Activated CD8-positive, alpha-beta memory T cell treated with anti-CD3 and anti-CD28 coated beads for 1 hour (primary cell): ENCODE measurements at regions not wholly inside any gene's neighbourhood (a gene's known extent, or its start where the extent isn't known, plus 50 kb on each side); places are given as distances from the start of the nearest gene placed in this dataset.

ENCODE experiments used
- DNase-seq, 2 donors: peaks; one replicate each; pipeline ENCODE4 v3.0.0-alpha.2; 2020; ENCODE audit warnings: low read depth in 1 of 2; ENCODE audit errors: extremely low read depth in 1 of 2

DNA sequence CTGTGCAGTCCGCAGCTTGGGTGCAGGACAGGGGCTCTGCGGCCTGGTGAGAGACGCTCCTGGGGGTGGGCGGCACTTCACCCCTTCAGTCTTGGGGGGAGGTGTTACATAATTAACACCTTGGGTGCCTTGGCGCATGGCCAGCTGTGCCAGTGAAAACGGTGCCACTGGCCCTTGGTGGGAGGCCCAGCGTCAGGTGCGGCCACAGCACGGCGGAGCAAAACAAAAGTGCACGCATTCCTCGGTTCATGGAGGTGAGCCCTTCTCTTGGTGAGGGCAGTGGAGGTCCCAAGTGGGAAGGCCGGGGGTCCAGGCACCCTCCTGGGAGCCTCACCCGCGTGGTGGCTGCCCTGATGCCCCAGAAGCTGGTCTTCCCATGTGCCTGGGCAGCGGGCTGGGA, 89.8 kb downstream of the ENGASE start:
- DNase-seq = no peak

DNA sequence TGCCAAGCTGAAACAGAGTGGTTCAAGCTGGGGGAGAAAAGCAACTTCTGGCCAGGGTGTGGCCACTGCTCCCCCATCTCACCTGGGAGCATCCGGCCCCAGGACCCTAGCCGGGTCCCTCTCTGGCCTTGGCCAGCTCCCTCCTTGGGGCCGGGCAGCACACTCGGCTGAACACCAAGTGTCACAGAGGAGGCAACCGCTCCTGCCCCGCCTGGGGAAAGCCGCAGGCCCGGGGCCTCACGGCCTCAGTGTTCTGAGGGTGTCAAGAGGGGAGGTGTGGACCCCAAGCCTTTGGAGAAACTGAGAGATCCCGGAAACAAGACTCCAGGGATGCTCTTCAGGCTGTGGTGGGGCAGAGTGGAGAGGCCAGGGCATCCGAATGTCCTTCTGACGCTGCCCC, 88.4 kb downstream of the ENGASE start:
- DNase-seq = no peak

- no peak for DNase-seq
Measured at GRCh38 chr17:79162012-79162963, 87.7 kb downstream of the ENGASE start.

DNA sequence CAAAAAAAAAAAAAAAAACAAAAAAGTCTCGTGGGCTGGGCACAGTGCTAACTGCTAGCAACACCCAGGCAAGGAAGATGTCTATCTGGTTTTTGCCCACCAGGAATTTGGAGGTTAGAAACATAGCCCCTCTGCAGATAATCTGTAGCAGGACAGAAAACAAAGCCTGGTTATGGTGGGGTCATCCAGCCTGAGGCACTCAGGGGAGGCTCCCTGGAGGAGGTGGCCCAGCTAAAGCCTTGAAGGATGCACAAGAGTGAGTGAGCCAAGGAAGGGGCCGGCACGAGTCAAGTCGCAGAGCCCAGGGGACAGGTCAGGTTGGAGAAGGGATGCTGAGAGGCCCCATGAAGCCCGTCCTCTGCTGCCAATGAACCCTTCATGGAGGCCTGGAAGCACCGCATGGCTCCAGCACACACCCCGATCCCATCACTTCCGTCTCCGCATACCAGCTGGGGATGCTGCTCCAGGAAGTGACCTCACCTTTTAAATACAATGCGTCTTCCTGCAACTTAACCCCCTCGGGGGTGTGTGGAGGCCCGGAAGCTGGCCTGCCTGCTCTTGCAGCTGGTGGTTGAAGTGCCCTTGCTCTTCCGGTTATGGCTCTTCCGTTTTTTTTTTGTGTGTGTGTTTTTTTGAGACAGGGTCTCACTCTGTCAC, 86.5 kb downstream of the ENGASE start:
- DNase-seq = no peak

GRCh38 chr17:79159926-79160325, 85.3 kb downstream of the ENGASE start:
- no peak for DNase-seq

- DNase-seq = no peak
Measured at GRCh38 chr17:79159471-79159870, 84.8 kb downstream of the ENGASE start.

GRCh38 chr17:79156463-79157095, 82.0 kb downstream of the ENGASE start:
- no peak for DNase-seq

GRCh38 chr17:79155701-79156100, 81.1 kb downstream of the ENGASE start:
- DNase-seq = no peak

DNA sequence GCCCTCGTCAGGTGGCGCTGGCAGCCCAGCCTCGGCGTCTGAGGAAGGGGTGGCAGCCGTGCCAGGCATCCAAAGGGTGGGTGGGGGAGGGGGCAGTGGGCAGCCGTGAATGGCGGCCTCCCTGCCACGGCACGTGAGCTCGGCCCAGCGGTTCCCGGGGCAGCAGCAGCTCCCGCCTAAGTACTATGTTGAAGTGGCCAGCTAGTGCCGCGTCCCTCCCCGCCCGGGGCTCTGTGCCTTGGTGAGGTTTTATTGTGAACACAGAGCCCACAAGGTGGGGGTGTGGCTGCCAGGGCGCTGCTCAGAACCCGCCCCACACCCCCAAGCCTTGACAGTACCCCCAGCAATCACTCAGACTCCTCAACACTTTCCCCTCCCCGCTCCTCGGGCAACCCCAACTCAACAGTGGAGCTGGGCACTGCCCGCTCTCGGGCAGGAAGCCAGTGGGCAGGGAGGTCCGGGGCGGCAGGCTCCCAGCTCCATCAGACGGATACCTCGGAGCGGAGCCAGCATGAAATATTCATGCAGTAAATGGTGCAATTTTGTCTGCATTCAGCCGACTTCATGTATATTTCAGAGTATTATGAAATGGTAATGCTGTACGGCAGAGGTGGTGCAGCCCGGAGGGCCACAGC, 80.4 kb downstream of the ENGASE start:
- no peak for DNase-seq

DNA sequence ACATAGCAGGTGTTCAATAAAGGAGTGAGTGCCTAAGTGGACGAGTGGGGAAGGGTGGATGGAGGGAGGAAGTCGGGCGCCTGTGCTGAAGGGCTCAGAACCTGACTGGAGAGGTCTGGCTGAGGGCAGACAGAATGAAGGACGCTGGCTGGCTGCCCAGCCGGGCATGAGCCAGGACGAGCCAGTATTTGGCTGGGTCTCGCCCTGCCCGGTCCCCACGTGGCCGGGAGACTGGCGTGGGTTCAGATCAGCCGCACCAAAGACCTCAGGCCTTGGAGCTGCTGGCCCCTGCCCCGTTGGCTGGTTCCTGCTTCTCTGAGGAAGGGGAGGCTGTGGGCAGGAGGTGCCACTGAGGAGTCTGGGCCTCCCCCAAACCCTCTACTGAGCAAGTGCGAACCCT, 79.8 kb downstream of the ENGASE start:
- no peak for DNase-seq

- no peak for DNase-seq
Measured at GRCh38 chr17:79153367-79154130, 78.9 kb downstream of the ENGASE start.

GRCh38 chr17:79152636-79153035, 78.0 kb downstream of the ENGASE start:
- DNase-seq = no peak

DNA sequence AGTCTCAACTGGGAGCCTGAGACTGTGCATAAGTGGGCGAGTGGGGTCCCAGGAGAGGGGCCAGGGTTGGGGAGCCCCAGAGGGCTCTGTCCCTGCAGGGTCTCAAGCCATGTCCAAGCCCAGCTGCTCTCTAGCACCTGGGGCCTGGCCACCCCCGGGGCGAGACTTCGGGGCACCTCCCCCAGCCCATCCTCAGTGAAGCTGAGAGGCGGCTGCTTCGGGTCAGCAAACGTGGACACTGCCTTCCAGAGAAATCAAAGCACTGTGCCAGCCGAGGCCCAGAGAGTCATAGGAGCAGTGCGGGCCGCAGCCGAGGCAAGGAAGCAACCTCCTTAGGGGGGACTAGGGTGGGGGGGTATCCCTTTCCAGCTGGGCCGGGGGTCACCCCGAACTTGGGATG, 77.5 kb downstream of the ENGASE start:
- DNase-seq = no peak

DNA sequence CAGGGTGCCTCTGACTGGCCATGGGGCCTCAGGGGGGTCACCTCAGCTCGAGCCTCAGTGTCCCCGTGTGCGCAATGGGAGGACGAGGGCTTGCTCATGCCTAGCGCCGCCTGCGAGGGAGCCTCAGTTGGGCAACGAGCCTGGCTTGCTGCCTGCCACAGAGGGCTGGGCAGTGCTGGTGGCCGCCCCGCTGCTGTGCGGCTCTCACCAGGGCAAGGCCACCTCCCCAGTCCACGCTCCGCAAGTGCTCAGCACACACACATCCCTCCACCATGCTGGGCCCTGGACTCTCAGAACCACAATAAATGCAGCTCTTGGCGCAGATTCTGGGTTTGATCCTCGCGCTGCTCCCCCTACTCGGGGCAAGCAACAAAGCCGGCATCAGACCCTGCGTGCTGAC, 76.2 kb downstream of the ENGASE start:
- no peak for DNase-seq

- no peak for DNase-seq
Measured at GRCh38 chr17:79150035-79150733, 75.6 kb downstream of the ENGASE start.

DNA sequence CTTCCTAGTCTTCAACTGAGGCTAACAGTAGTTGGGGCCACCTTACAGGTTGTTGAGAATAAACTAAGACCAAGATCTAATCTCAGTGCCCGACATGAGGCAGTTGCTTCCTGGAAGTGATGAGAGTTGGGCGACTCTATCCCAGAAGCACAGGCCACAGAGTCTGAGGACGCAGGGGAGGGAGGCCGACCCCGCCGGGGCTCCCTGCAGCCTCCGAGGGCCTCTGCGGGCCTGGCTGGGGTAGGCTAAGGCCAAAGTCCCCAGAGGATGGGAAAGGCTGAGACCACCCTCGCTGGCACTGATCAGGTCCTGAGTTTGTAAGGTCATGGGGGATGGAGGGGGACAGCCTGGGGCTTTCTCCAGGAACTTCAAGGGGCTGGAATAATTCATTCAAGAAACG, 74.0 kb downstream of the ENGASE start:
- DNase-seq = no peak

- DNase-seq = no peak
Measured at GRCh38 chr17:79147746-79148506, 73.3 kb downstream of the ENGASE start.

- DNase-seq = no peak
Measured at GRCh38 chr17:79146562-79146961, 71.9 kb downstream of the ENGASE start.

- no peak for DNase-seq
Measured at GRCh38 chr17:79145548-79145947, 70.9 kb downstream of the ENGASE start.
